ENCODE measurements at regions not wholly inside any gene's neighbourhood (a gene's known extent, or its start where the extent isn't known, plus 50 kb on each side); places are given as distances from the start of the nearest gene placed in this dataset.

- no peak for TF ChIP-seq CTCF (IDR thresholded peaks at IDR 0.05)
Measured at GRCh38 chr5:57032151-57032551, 80.2 kb upstream of the MIER3 start.

GRCh38 chr5:57033103-57033502, 81.2 kb upstream of the MIER3 start:
- TF ChIP-seq CTCF (IDR thresholded peaks at IDR 0.05) = no peak

GRCh38 chr5:57033503-57033902, 81.6 kb upstream of the MIER3 start:
- TF ChIP-seq CTCF (IDR thresholded peaks at IDR 0.05) = no peak

GRCh38 chr5:57034201-57034916, 82.4 kb upstream of the MIER3 start:
- no peak for TF ChIP-seq CTCF (IDR thresholded peaks at IDR 0.05)

- TF ChIP-seq CTCF (IDR thresholded peaks at IDR 0.05) = no peak
Measured at GRCh38 chr5:57035955-57036354, 84.0 kb upstream of the MIER3 start.

GRCh38 chr5:57036761-57037160, 84.8 kb upstream of the MIER3 start:
- no peak for TF ChIP-seq CTCF (IDR thresholded peaks at IDR 0.05)

- TF ChIP-seq CTCF (IDR thresholded peaks at IDR 0.05) = no peak
Measured at GRCh38 chr5:57037355-57037754, 85.4 kb upstream of the MIER3 start.

GRCh38 chr5:57041570-57041969, 89.6 kb upstream of the MIER3 start:
- TF ChIP-seq CTCF (IDR thresholded peaks at IDR 0.05) = no peak

All from LNCAP (cell line).